ENCODE measurements at regions not wholly inside any gene's neighbourhood (a gene's known extent, or its start where the extent isn't known, plus 50 kb on each side); places are given as distances from the start of the nearest gene placed in this dataset.

GRCh38 chr14:22391908-22392565 is 197.0 kb downstream of the DAD1 start:
- H3K9ac ChIP-seq (ENCODE audit: low read depth, low read length, poor library complexity, severe bottlenecking) = peak overlapping the region; percentile 65
- H4K20me1 ChIP-seq (ENCODE audit: insufficient read depth, low read length, poor library complexity, severe bottlenecking) = no peaks in the 10 kb centered on the region
- no peaks in the 10 kb centered on the region for H3K36me3 ChIP-seq (ENCODE audit: insufficient read depth, low read length)
- H3K4me3 ChIP-seq (ENCODE audit: low read length, poor library complexity, severe bottlenecking) = no peak overlapping the region
- H3K27me3 ChIP-seq (ENCODE audit: insufficient read depth, low read length, poor library complexity, severe bottlenecking) = no peaks in the 10 kb centered on the region
- H3K4me2 ChIP-seq (ENCODE audit: low read depth, low read length, poor library complexity, severe bottlenecking) = peak overlapping the region; percentile 33
- H3K79me2 ChIP-seq (ENCODE audit: insufficient read depth, low read length) = peaks cover 21% of the 10 kb centered on the region
- no peaks in the 10 kb centered on the region for H3K9me3 ChIP-seq (ENCODE audit: insufficient read depth, low read depth, low read length)
- no peak overlapping the region for H2AFZ ChIP-seq (ENCODE audit: low read length)
- H3K4me1 ChIP-seq (ENCODE audit: insufficient read depth, low read length, poor library complexity, severe bottlenecking) = peaks cover 64% of the 10 kb centered on the region
- H3K9me2 ChIP-seq (replicated peaks; ENCODE audit: low read depth, low read length) = no peaks in the 10 kb centered on the region
- no peaks in the 10 kb centered on the region for H3F3A ChIP-seq (ENCODE audit: low read depth)
- TF ChIP-seq EZH2phosphoT487 (IDR thresholded peaks at IDR 0.05; ENCODE audit: borderline replicate concordance) (no peak), CTCF (conservative IDR thresholded peaks at IDR 0.05; ENCODE audit: low read length) (peak; percentile 62)

GRCh38 chr14:22390824-22391461 is 198.1 kb downstream of the DAD1 start:
- no peaks in the 10 kb centered on the region for H3K27me3 ChIP-seq (ENCODE audit: insufficient read depth, low read length, poor library complexity, severe bottlenecking)
- peaks cover 27% of the 10 kb centered on the region for H3K79me2 ChIP-seq (ENCODE audit: insufficient read depth, low read length)
- H3K9me3 ChIP-seq (ENCODE audit: insufficient read depth, low read depth, low read length) = no peaks in the 10 kb centered on the region
- H3K9ac ChIP-seq (ENCODE audit: low read depth, low read length, poor library complexity, severe bottlenecking) = peak overlapping the region; percentile 65
- H3K36me3 ChIP-seq (ENCODE audit: insufficient read depth, low read length) = no peaks in the 10 kb centered on the region
- TF ChIP-seq CTCF (conservative IDR thresholded peaks at IDR 0.05; ENCODE audit: low read length) (no peak), EZH2phosphoT487 (IDR thresholded peaks at IDR 0.05; ENCODE audit: borderline replicate concordance) (no peak)
- no peaks in the 10 kb centered on the region for H3K9me2 ChIP-seq (replicated peaks; ENCODE audit: low read depth, low read length)
- H3K4me2 ChIP-seq (ENCODE audit: low read depth, low read length, poor library complexity, severe bottlenecking) = peak overlapping the region; percentile 33
- H3K4me1 ChIP-seq (ENCODE audit: insufficient read depth, low read length, poor library complexity, severe bottlenecking) = peaks cover 64% of the 10 kb centered on the region
- H4K20me1 ChIP-seq (ENCODE audit: insufficient read depth, low read length, poor library complexity, severe bottlenecking) = no peaks in the 10 kb centered on the region
- no peak overlapping the region for H3K4me3 ChIP-seq (ENCODE audit: low read length, poor library complexity, severe bottlenecking)
- no peak overlapping the region for H2AFZ ChIP-seq (ENCODE audit: low read length)
- H3F3A ChIP-seq (ENCODE audit: low read depth) = peaks cover 4% of the 10 kb centered on the region; the same call in 1 of the 2 replicates

- Histone ChIP-seq H3K9me2 (replicated peaks; ENCODE audit: low read depth, low read length) (no peaks in the 10 kb centered on the region), H3K4me2 (ENCODE audit: low read depth, low read length, poor library complexity, severe bottlenecking) (peak overlapping the region; percentile 33), H3K79me2 (ENCODE audit: insufficient read depth, low read length) (peaks cover 27% of the 10 kb centered on the region), H3K9ac (ENCODE audit: low read depth, low read length, poor library complexity, severe bottlenecking) (peak overlapping the region; percentile 65), H4K20me1 (ENCODE audit: insufficient read depth, low read length, poor library complexity, severe bottlenecking) (no peaks in the 10 kb centered on the region), H3K4me3 (ENCODE audit: low read length, poor library complexity, severe bottlenecking) (no peak overlapping the region), H3K9me3 (ENCODE audit: insufficient read depth, low read depth, low read length) (no peaks in the 10 kb centered on the region), H3K4me1 (ENCODE audit: insufficient read depth, low read length, poor library complexity, severe bottlenecking) (peaks cover 69% of the 10 kb centered on the region), H2AFZ (ENCODE audit: low read length) (no peak overlapping the region), H3K27me3 (ENCODE audit: insufficient read depth, low read length, poor library complexity, severe bottlenecking) (no peaks in the 10 kb centered on the region), H3K36me3 (ENCODE audit: insufficient read depth, low read length) (no peaks in the 10 kb centered on the region), H3F3A (ENCODE audit: low read depth) (peaks cover 9% of the 10 kb centered on the region)
- TF ChIP-seq CTCF (conservative IDR thresholded peaks at IDR 0.05; ENCODE audit: low read length) (no peak), EZH2phosphoT487 (IDR thresholded peaks at IDR 0.05; ENCODE audit: borderline replicate concordance) (no peak)
Measured at GRCh38 chr14:22390195-22390594, 198.8 kb downstream of the DAD1 start.

All from Loucy (cell line).